ENCODE measurements at regions not wholly inside any gene's neighbourhood (a gene's known extent, or its start where the extent isn't known, plus 50 kb on each side); places are given as distances from the start of the nearest gene placed in this dataset.
A peak's percentile ranks its signal among the peaks of the same experiment; 100 is the strongest.

GRCh38 chr2:156727867-156728266 lies 291.7 kb downstream of the GPD2 start (continued):
- TF ChIP-seq, protein P1, sequence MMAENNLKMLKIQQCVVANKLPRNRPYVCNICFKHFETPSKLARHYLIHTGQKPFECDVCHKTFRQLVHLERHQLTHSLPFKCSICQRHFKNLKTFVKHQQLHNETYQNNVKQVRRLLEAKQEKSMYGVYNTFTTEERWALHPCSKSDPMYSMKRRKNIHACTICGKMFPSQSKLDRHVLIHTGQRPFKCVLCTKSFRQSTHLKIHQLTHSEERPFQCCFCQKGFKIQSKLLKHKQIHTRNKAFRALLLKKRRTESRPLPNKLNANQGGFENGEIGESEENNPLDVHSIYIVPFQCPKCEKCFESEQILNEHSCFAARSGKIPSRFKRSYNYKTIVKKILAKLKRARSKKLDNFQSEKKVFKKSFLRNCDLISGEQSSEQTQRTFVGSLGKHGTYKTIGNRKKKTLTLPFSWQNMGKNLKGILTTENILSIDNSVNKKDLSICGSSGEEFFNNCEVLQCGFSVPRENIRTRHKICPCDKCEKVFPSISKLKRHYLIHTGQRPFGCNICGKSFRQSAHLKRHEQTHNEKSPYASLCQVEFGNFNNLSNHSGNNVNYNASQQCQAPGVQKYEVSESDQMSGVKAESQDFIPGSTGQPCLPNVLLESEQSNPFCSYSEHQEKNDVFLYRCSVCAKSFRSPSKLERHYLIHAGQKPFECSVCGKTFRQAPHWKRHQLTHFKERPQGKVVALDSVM (CRISPR knock-in tag; IDR thresholded peaks at IDR 0.05), result no peak

- in situ Hi-C loops (cut with HindIII; ENCODE audit: extremely low pct_ligation_motif_present, low pct_unique_long_range_greater_than_20kb), result no loop called here
- no peak overlapping the region for H3K27ac ChIP-seq (ENCODE audit: extremely low read length, insufficient read depth, low read length)
- POLR2A ChIA-PET, result no interaction called here
Observed at GRCh38 chr2:156728328-156728727, 292.1 kb downstream of the GPD2 start.

DNA sequence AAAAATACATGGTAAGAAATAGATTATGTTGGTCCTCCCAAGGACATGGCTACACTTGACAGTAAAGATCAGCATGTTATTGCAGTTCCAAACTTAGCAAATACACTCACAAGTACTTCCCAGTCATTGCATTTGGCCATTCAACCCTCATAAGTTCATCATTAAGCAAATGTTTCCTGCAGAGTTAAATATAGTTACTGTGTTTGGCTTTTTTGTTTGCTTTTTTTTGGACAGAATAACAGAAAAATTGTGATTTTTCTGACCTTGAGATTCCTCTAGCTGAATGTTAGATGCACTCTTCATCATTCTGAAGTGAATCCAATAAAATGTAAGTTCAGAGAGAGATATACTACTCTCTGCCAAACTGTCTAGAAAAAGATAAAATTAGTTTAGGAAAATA lies 295.3 kb downstream of the GPD2 start:
- Histone ChIP-seq H4K20me1 (ENCODE audit: insufficient read depth, low read length) (no peaks in the 10 kb centered on the region), H3K4me2 (ENCODE audit: low read depth, low read length) (no peak overlapping the region), H3K4me1 (ENCODE audit: insufficient read depth, low read length) (no peaks in the 10 kb centered on the region), H3K9me3 (ENCODE audit: low read length) (no peaks in the 10 kb centered on the region; the same call in 1 of the 2 replicates), H3K36me3 (replicated peaks in 1 of 2; ENCODE audit: control insufficient read depth in 1 of 2, insufficient read depth in 2 of 2, low read length in 2 of 2) (no peaks in the 10 kb centered on the region), H3K27me3 (ENCODE audit: control insufficient read depth in 1 of 2, insufficient read depth in 2 of 2, low read length in 2 of 2) (no peaks in the 10 kb centered on the region), H3K27ac (ENCODE audit: extremely low read length, insufficient read depth, low read length) (no peak overlapping the region), H3K4me3 (replicated peaks in 1 of 3; ENCODE audit: insufficient read depth in 1 of 3, low read depth in 2 of 3, low read length in 3 of 3) (no peak overlapping the region), H3K9ac (ENCODE audit: insufficient read depth, low read depth, low read length) (no peak overlapping the region), H3K79me2 (ENCODE audit: insufficient read depth, low read length) (no peaks in the 10 kb centered on the region), H2AFZ (ENCODE audit: low read length) (no peak overlapping the region)
- intact Hi-C loops (cut with micrococcal nuclease; ENCODE audit: unreplicated experiment), result no loop called here
- ATAC-seq, result no peak
- no peak for FAIRE-seq
- ChIA-PET CTCF (ENCODE audit: low intra/inter-chr PET ratio, low total read pairs) (no interaction called here), POLR2A (no interaction called here)
- in situ Hi-C loops (cut with HindIII; ENCODE audit: extremely low pct_ligation_motif_present, low pct_unique_long_range_greater_than_20kb), result no loop called here
- DNase-seq (ENCODE audit: low spot score), result no peak
- no TSS peak for BruUV-seq (replicated peaks)
- TF ChIP-seq CENPT (CRISPR knock-in tag; IDR thresholded peaks at IDR 0.05; ENCODE audit: low read depth), result no peak
- TF ChIP-seq MXD1 (CRISPR knock-in tag; IDR thresholded peaks at IDR 0.05), result no peak
- no peak for TF ChIP-seq ZNF703 (CRISPR knock-in tag; IDR thresholded peaks at IDR 0.05; ENCODE audit: borderline replicate concordance)

More at GRCh38 chr2:156728328-156728727, 292.1 kb downstream of the GPD2 start:
- TF ChIP-seq CEBPB (IDR thresholded peaks at IDR 0.05; ENCODE audit: borderline replicate concordance, low read depth, low read length), result peak; percentile 78
- TF ChIP-seq, protein P2, sequence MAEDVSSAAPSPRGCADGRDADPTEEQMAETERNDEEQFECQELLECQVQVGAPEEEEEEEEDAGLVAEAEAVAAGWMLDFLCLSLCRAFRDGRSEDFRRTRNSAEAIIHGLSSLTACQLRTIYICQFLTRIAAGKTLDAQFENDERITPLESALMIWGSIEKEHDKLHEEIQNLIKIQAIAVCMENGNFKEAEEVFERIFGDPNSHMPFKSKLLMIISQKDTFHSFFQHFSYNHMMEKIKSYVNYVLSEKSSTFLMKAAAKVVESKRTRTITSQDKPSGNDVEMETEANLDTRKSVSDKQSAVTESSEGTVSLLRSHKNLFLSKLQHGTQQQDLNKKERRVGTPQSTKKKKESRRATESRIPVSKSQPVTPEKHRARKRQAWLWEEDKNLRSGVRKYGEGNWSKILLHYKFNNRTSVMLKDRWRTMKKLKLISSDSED (CRISPR knock-in tag; IDR thresholded peaks at IDR 0.05), result no peak
- Histone ChIP-seq H3K9ac (ENCODE audit: insufficient read depth, low read depth, low read length) (no peak overlapping the region), H3K4me3 (replicated peaks in 1 of 3; ENCODE audit: insufficient read depth in 1 of 3, low read depth in 2 of 3, low read length in 3 of 3) (no peak overlapping the region), H3K9me3 (ENCODE audit: low read length) (no peaks in the 10 kb centered on the region; the same call in 1 of the 2 replicates), H3K27me3 (ENCODE audit: control insufficient read depth in 1 of 2, insufficient read depth in 2 of 2, low read length in 2 of 2) (no peaks in the 10 kb centered on the region), H4K20me1 (ENCODE audit: insufficient read depth, low read length) (no peaks in the 10 kb centered on the region), H3K79me2 (ENCODE audit: insufficient read depth, low read length) (no peaks in the 10 kb centered on the region), H3K4me2 (ENCODE audit: low read depth, low read length) (no peak overlapping the region), H3K4me1 (ENCODE audit: insufficient read depth, low read length) (no peaks in the 10 kb centered on the region), H3K36me3 (replicated peaks in 1 of 2; ENCODE audit: control insufficient read depth in 1 of 2, insufficient read depth in 2 of 2, low read length in 2 of 2) (no peaks in the 10 kb centered on the region), H2AFZ (ENCODE audit: low read length) (no peak overlapping the region)
- intact Hi-C loops (cut with micrococcal nuclease; ENCODE audit: unreplicated experiment), result no loop called here
- 2% methylated on average over 2 of the region's 2 CpGs for WGBS (ENCODE audit: low lambda C conversion rate)
- no peak for DNase-seq (ENCODE audit: low spot score)
- BruUV-seq (replicated peaks), result no TSS peak
- no peak for ATAC-seq
- CTCF ChIA-PET (ENCODE audit: low intra/inter-chr PET ratio, low total read pairs), result no interaction called here
- no peak for FAIRE-seq

All from HepG2 (cell line).